Suprapubic skin (tissue), 4 donors: ENCODE measurements at regions not wholly inside any gene's neighbourhood (a gene's known extent, or its start where the extent isn't known, plus 50 kb on each side); places are given as distances from the start of the nearest gene placed in this dataset.

Source experiments
- POLR2A ChIP-seq, 2 donors: fragments of 450-650 bp; IDR thresholded peaks; one replicate each; pipeline ENCODE4 v1.6.1; 2017; ENCODE audit warnings: antibody characterized with exemption in 2 of 2, mild to moderate bottlenecking in 2 of 2, moderate library complexity in 2 of 2
- POLR2AphosphoS5 ChIP-seq, 3 donors: sonication (generic); formaldehyde crosslinking; IDR thresholded peaks; one replicate each; pipeline ENCODE4 v1.6.1; 2017; ENCODE audit warnings: antibody characterized with exemption in 3 of 3
- TF ChIP-seq, protein P1 (sequence below), 2 donors: fragments of 200-600 bp in 1 of 2; fragments of 450-650 bp in 1 of 2; sonication (generic) in 1 of 2; IDR thresholded peaks; one replicate each; pipeline ENCODE4 v1.5.1; 2016 to 2019; ENCODE audit warnings: antibody characterized with exemption in 2 of 2, mild to moderate bottlenecking in 1 of 2, moderate library complexity in 1 of 2

DNA sequence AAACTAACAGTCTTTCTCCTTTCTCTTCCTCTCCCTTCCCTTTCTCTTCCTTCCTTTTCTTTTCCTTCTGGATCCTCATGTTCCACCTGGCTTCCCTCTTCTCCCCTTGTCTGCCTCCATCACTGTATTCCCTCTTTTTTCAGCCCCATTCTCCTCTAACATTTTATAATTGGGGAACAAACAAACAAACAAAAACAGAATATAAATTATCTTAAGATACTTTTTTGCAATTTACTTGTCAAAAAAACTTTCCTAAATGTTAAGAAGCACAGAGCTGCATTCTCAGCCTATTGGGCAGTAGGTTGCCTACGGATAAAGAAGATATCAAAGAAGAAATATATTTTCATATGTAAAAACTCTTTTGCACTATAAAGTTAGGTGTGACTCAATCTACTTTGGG lies 1382.2 kb upstream of the MIR17HG start:
- TF ChIP-seq, protein P1, sequence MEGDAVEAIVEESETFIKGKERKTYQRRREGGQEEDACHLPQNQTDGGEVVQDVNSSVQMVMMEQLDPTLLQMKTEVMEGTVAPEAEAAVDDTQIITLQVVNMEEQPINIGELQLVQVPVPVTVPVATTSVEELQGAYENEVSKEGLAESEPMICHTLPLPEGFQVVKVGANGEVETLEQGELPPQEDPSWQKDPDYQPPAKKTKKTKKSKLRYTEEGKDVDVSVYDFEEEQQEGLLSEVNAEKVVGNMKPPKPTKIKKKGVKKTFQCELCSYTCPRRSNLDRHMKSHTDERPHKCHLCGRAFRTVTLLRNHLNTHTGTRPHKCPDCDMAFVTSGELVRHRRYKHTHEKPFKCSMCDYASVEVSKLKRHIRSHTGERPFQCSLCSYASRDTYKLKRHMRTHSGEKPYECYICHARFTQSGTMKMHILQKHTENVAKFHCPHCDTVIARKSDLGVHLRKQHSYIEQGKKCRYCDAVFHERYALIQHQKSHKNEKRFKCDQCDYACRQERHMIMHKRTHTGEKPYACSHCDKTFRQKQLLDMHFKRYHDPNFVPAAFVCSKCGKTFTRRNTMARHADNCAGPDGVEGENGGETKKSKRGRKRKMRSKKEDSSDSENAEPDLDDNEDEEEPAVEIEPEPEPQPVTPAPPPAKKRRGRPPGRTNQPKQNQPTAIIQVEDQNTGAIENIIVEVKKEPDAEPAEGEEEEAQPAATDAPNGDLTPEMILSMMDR (IDR thresholded peaks at IDR 0.05): no peak
- TF ChIP-seq POLR2AphosphoS5 (IDR thresholded peaks at IDR 0.05) (no peak), POLR2A (IDR thresholded peaks at IDR 0.05) (no peak)
